Astrocyte (in vitro differentiated cells and primary cell): ENCODE measurements at regions not wholly inside any gene's neighbourhood (a gene's known extent, or its start where the extent isn't known, plus 50 kb on each side); places are given as distances from the start of the nearest gene placed in this dataset.

Source experiments
- DNase-seq: peaks from one replicate; pipeline ENCODE4 v3.0.0-alpha.2; 2010; ENCODE audit warnings: low read depth
- FAIRE-seq: peaks from 2 replicates; lab custom pipeline; 2011; peaks lifted over from hg19 to GRCh38; lab: Jason Lieb, UNC
- H2AFZ ChIP-seq: 2 replicates; pipeline ENCODE4 v1.6.0; 2012; ENCODE audit warnings: low read depth, low read length, inconsistent platforms
- H3K27ac ChIP-seq: 2 replicates; pipeline ENCODE4 v1.5.1; 2011; ENCODE audit warnings: low read depth, low read length, inconsistent platforms
- H3K27me3 ChIP-seq: 2 replicates; pipeline ENCODE4 v1.6.0; 2011; ENCODE audit warnings: low read length, inconsistent platforms; ENCODE audit not compliant: insufficient read depth
- H3K36me3 ChIP-seq: 2 replicates; pipeline ENCODE4 v1.5.1; 2011; ENCODE audit warnings: low read length, inconsistent platforms; ENCODE audit not compliant: insufficient read depth
- H3K4me1 ChIP-seq: 2 replicates; pipeline ENCODE4 v1.5.1; 2011; ENCODE audit warnings: low read length, inconsistent platforms; ENCODE audit not compliant: insufficient read depth
- H3K4me2 ChIP-seq: 2 replicates; pipeline ENCODE4 v1.6.0; 2012; ENCODE audit warnings: low read length, inconsistent platforms
- H3K4me3 ChIP-seq: 2 replicates; pipeline ENCODE4 v1.5.1; 2011; ENCODE audit warnings: low read depth, mild to moderate bottlenecking, low read length, inconsistent platforms; ENCODE audit not compliant: insufficient read depth
- H3K79me2 ChIP-seq: 2 replicates; pipeline ENCODE4 v1.6.0; 2012; ENCODE audit warnings: mild to moderate bottlenecking, low read length, inconsistent platforms; ENCODE audit not compliant: insufficient read depth
- H3K9ac ChIP-seq: 2 replicates; pipeline ENCODE4 v1.6.0; 2012; ENCODE audit warnings: mild to moderate bottlenecking, low read length, inconsistent platforms
- H3K9me3 ChIP-seq: 2 replicates; pipeline ENCODE4 v1.5.1; 2012; ENCODE audit warnings: low read depth, mild to moderate bottlenecking, low read length, inconsistent platforms; ENCODE audit not compliant: insufficient read depth
- H4K20me1 ChIP-seq: 2 replicates; pipeline ENCODE4 v1.6.0; 2012; ENCODE audit warnings: low read length, inconsistent platforms; ENCODE audit not compliant: insufficient read depth
- H3K27ac Mint-ChIP-seq: one replicate; pipeline ENCODE4 v1.8.0; 2021; ENCODE audit warnings: mild to moderate bottlenecking, mixed read lengths; ENCODE audit not compliant: unreplicated experiment
- H3K27me3 Mint-ChIP-seq: one replicate; pipeline ENCODE4 v1.8.0; 2021; ENCODE audit warnings: low read depth, mixed read lengths; ENCODE audit not compliant: unreplicated experiment
- H3K36me3 Mint-ChIP-seq: one replicate; pipeline ENCODE4 v1.8.0; 2021; ENCODE audit warnings: low read depth, mixed read lengths; ENCODE audit not compliant: unreplicated experiment
- H3K4me1 Mint-ChIP-seq: one replicate; pipeline ENCODE4 v1.8.0; 2021; ENCODE audit warnings: low read depth, mixed read lengths; ENCODE audit not compliant: unreplicated experiment
- H3K4me3 Mint-ChIP-seq: one replicate; pipeline ENCODE4 v1.8.0; 2021; ENCODE audit warnings: mild to moderate bottlenecking, moderate library complexity, mixed read lengths; ENCODE audit not compliant: unreplicated experiment
- H3K9me3 Mint-ChIP-seq: one replicate; pipeline ENCODE4 v1.8.0; 2021; ENCODE audit warnings: mild to moderate bottlenecking, mixed read lengths; ENCODE audit not compliant: unreplicated experiment
- EZH2 ChIP-seq: IDR thresholded peaks from 2 replicates; pipeline ENCODE4 v1.6.1; 2012; ENCODE audit warnings: mild to moderate bottlenecking, low read length, inconsistent platforms; ENCODE audit not compliant: insufficient read depth
- TF ChIP-seq, protein P1 (sequence below): IDR thresholded peaks from 2 replicates; pipeline ENCODE4 v1.5.1; 2011; ENCODE audit warnings: low read depth, mild to moderate bottlenecking, inconsistent platforms, low read length, moderate library complexity; ENCODE audit not compliant: insufficient read depth

DNA sequence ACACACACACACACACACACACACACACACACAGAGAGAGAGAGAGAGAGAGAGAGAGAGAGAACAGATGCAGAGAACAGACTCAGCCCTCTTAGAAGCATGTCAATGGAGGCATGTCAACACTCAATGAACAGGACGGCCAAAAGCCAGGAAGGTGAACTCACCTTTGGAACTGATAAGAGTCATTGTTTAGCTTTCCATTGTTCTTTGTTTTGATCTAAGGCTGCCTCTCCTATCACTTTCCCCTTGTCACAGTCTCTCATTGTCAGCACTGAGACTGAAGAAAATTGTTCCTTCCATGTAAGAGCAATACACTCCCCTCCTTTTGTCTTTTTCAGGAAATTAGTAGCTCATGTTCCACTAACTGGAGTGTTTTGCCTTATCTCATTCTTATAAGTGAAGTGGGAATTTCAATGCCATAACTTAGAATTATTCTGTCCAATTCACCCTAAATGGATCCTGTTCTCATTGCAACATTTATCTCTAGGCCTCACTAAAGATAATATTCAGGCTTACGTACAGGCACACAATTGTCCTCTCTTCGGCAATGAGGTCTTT lies 218.0 kb downstream of the DUSP6 start:
- Mint-ChIP-seq H3K27ac (no peak overlapping the region), H3K36me3 (no peaks in the 10 kb centered on the region), H3K9me3 (no peaks in the 10 kb centered on the region), H3K4me1 (peaks cover 4% of the 10 kb centered on the region), H3K4me3 (no peak overlapping the region), H3K27me3 (no peaks in the 10 kb centered on the region)
- DNase-seq (no peak), FAIRE-seq (no peak)
- Histone ChIP-seq H3K27me3 (no peaks in the 10 kb centered on the region), H4K20me1 (no peaks in the 10 kb centered on the region), H3K36me3 (no peaks in the 10 kb centered on the region), H3K4me3 (no peak overlapping the region), H3K79me2 (no peaks in the 10 kb centered on the region), H2AFZ (no peak overlapping the region), H3K9me3 (no peaks in the 10 kb centered on the region), H3K4me2 (no peak overlapping the region), H3K27ac (no peak overlapping the region), H3K9ac (no peak overlapping the region), H3K4me1 (no peaks in the 10 kb centered on the region)
- TF ChIP-seq, protein P1, sequence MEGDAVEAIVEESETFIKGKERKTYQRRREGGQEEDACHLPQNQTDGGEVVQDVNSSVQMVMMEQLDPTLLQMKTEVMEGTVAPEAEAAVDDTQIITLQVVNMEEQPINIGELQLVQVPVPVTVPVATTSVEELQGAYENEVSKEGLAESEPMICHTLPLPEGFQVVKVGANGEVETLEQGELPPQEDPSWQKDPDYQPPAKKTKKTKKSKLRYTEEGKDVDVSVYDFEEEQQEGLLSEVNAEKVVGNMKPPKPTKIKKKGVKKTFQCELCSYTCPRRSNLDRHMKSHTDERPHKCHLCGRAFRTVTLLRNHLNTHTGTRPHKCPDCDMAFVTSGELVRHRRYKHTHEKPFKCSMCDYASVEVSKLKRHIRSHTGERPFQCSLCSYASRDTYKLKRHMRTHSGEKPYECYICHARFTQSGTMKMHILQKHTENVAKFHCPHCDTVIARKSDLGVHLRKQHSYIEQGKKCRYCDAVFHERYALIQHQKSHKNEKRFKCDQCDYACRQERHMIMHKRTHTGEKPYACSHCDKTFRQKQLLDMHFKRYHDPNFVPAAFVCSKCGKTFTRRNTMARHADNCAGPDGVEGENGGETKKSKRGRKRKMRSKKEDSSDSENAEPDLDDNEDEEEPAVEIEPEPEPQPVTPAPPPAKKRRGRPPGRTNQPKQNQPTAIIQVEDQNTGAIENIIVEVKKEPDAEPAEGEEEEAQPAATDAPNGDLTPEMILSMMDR, result no peak
- TF ChIP-seq EZH2, result no peak

DNA sequence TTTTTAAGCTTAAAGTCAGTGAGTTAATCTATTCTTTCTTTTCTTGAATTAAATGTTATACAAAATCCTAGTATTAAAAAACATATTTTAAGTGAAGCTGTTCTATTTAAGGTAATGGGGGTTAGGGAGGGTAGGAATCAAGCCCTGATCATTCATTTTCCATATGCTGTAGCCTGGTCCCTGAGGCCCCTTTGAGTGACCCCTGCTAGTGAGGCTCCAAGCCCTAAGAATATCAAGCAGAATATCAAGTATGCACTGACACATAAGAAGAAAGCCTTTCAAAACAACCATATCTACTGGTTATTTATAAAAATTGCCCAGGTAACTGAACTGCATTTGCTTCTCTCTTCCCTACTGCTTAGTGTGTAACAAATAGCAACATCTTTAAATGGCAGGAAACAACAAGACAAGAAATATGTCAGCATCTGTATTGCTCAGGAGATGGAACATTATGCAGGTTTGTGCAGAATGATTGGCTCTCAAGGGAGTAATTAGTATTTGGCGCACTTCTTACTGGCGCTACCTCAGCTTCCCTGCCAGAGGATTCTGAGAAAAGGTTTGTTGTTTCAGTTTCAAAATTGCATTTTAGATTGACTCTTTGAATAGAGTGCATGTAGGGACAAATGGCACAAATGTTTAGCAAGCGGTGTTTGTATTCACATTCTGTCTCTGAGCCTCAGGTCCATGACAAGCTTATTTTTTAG lies 223.0 kb downstream of the DUSP6 start:
- no peaks in the 10 kb centered on the region for H3K9me3 Mint-ChIP-seq
- Histone ChIP-seq H3K27ac (no peak overlapping the region), H2AFZ (no peak overlapping the region), H3K4me2 (no peak overlapping the region), H3K27me3 (no peaks in the 10 kb centered on the region), H3K79me2 (no peaks in the 10 kb centered on the region), H3K9me3 (no peaks in the 10 kb centered on the region), H4K20me1 (no peaks in the 10 kb centered on the region), H3K4me1 (no peaks in the 10 kb centered on the region), H3K9ac (no peak overlapping the region), H3K36me3 (no peaks in the 10 kb centered on the region), H3K4me3 (no peak overlapping the region)
- DNase-seq (no peak), FAIRE-seq (no peak)
- no peak for TF ChIP-seq EZH2
- TF ChIP-seq, protein P1, result no peak
- no peak overlapping the region for H3K4me3 Mint-ChIP-seq
- H3K4me1 Mint-ChIP-seq, result no peaks in the 10 kb centered on the region
- H3K27ac Mint-ChIP-seq, result no peak overlapping the region
- H3K36me3 Mint-ChIP-seq, result no peaks in the 10 kb centered on the region
- peaks cover 2% of the 10 kb centered on the region for H3K27me3 Mint-ChIP-seq

DNA sequence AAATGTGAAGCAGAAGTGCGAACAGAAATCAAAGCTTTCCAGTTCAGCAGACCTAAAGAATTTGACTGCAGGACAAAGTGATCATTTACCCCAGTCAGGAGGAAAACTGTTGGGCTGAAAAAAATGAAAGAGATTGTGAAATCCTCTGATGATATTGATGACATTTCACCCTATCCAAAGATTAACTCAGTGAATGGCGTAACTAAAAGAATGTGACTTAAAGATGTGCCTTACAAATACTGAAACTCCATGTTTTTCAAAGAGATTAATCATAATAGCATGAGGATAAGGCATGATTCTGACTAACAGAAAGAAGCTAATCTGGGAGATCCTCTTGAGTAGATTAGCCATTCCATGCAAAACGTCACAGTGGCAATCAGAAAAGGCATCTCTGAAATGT lies 225.6 kb downstream of the DUSP6 start:
- DNase-seq (peak; percentile 30), FAIRE-seq (no peak)
- TF ChIP-seq, protein P1, result no peak
- no peak for TF ChIP-seq EZH2
- no peak overlapping the region for H3K9ac ChIP-seq
- no peak overlapping the region for H3K4me3 ChIP-seq
- H4K20me1 ChIP-seq, result no peaks in the 10 kb centered on the region
- no peaks in the 10 kb centered on the region for H3K27me3 ChIP-seq
- no peak overlapping the region for H3K4me2 ChIP-seq
- H3K79me2 ChIP-seq, result no peaks in the 10 kb centered on the region
- H3K4me3 Mint-ChIP-seq, result no peak overlapping the region
- H3K36me3 Mint-ChIP-seq, result no peaks in the 10 kb centered on the region
- H3K4me1 ChIP-seq, result no peaks in the 10 kb centered on the region
- no peaks in the 10 kb centered on the region for H3K4me1 Mint-ChIP-seq
- H3K27ac Mint-ChIP-seq, result no peak overlapping the region
- H2AFZ ChIP-seq, result no peak overlapping the region
- no peaks in the 10 kb centered on the region for H3K36me3 ChIP-seq
- no peak overlapping the region for H3K27ac ChIP-seq
- H3K27me3 Mint-ChIP-seq, result peaks cover 3% of the 10 kb centered on the region
- H3K9me3 Mint-ChIP-seq, result no peaks in the 10 kb centered on the region
- H3K9me3 ChIP-seq, result no peaks in the 10 kb centered on the region
